ENCODE measurements at regions not wholly inside any gene's neighbourhood (a gene's known extent, or its start where the extent isn't known, plus 50 kb on each side); places are given as distances from the start of the nearest gene placed in this dataset.

DNA sequence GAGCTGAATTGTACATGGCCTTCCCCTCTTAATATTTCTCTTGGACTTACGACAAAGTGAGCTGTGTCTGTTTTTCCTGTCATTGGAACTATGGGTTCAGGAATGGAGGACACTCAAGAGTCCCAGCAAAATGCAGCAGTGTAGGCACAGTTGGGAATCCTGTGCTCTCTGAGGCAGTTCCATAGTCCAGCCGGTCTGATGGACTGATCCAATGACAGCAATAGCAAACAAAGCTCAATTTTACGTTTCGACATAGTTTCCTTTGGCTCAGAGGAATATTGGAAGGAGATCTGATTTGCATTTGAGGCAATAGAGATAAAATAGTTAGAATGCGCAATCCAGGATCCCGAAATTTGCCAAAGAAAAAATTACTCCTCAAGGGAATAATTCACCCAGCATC is 276.9 kb upstream of the CNTN3 start:
- H4K8ac ChIP-seq (replicated peaks; ENCODE audit: insufficient read length, low read depth, low read length), result no peak overlapping the region
- H2AFZ ChIP-seq (ENCODE audit: low read length), result no peak overlapping the region
- H3T11ph ChIP-seq (ENCODE audit: low read length), result no peak overlapping the region
- Mint-ChIP-seq H3K9me3 (peaks cover 0 to 3% of the 10 kb centered on the region in 2 experiments; a peak in 3 of 5 replicates), H3K27me3 (ENCODE audit: low read depth) (no peaks in the 10 kb centered on the region), H3K36me3 (ENCODE audit: insufficient read depth in 1 of 3, low read depth in 3 of 3) (no peaks in the 10 kb centered on the region; a peak in 1 of 7 replicates), H3K27ac (no peak overlapping the region), H3K4me1 (no peaks in the 10 kb centered on the region), H3K4me3 (no peak overlapping the region)
- no CpG with 5 or more reads among the region's 6 CpGs for WGBS (ENCODE audit: extremely low coverage, insufficient read length, low lambda C conversion rate)
- no peaks in the 10 kb centered on the region for H4K20me1 ChIP-seq (ENCODE audit: control insufficient read depth, insufficient read depth, insufficient read length)
- no peak overlapping the region for H4K91ac ChIP-seq (ENCODE audit: insufficient read length, low read depth, low read length)
- H3K4ac ChIP-seq (ENCODE audit: low read depth, low read length), result no peak overlapping the region
- H2BK12ac ChIP-seq (ENCODE audit: insufficient read length, low read depth, low read length), result no peak overlapping the region
- no peak overlapping the region for H3K14ac ChIP-seq (ENCODE audit: insufficient read depth, low read length)
- H3K27ac ChIP-seq (ENCODE audit: insufficient read length, low read depth, low read length), result no peak overlapping the region
- H3K4me2 ChIP-seq (ENCODE audit: insufficient read depth, insufficient read length, low read length), result no peak overlapping the region
- H2BK120ac ChIP-seq (ENCODE audit: low read depth, low read length, poor library complexity, severe bottlenecking), result no peak overlapping the region
- H3K27me3 ChIP-seq (ENCODE audit: insufficient read depth, low read length), result no peaks in the 10 kb centered on the region
- no peaks in the 10 kb centered on the region for H3K79me1 ChIP-seq (ENCODE audit: insufficient read depth, low read depth, low read length, poor library complexity, severe bottlenecking)
- TF ChIP-seq, protein P1, sequence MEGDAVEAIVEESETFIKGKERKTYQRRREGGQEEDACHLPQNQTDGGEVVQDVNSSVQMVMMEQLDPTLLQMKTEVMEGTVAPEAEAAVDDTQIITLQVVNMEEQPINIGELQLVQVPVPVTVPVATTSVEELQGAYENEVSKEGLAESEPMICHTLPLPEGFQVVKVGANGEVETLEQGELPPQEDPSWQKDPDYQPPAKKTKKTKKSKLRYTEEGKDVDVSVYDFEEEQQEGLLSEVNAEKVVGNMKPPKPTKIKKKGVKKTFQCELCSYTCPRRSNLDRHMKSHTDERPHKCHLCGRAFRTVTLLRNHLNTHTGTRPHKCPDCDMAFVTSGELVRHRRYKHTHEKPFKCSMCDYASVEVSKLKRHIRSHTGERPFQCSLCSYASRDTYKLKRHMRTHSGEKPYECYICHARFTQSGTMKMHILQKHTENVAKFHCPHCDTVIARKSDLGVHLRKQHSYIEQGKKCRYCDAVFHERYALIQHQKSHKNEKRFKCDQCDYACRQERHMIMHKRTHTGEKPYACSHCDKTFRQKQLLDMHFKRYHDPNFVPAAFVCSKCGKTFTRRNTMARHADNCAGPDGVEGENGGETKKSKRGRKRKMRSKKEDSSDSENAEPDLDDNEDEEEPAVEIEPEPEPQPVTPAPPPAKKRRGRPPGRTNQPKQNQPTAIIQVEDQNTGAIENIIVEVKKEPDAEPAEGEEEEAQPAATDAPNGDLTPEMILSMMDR (conservative IDR thresholded peaks at IDR 0.05), result no peak
- no peaks in the 10 kb centered on the region for H3K4me1 ChIP-seq (ENCODE audit: insufficient read depth, low read length)
- H2AK5ac ChIP-seq (ENCODE audit: insufficient read length, low read length), result no peak overlapping the region
- no peak overlapping the region for H2BK20ac ChIP-seq (ENCODE audit: low read depth, low read length, poor library complexity, severe bottlenecking)
- no peak overlapping the region for H2BK5ac ChIP-seq (ENCODE audit: insufficient read length, low read length)
- no peak overlapping the region for H3K18ac ChIP-seq (ENCODE audit: insufficient read length, low read depth, low read length)
- no peak overlapping the region for H3K9ac ChIP-seq (ENCODE audit: extremely low read depth, insufficient read length, low read length)
- H3K79me2 ChIP-seq (ENCODE audit: insufficient read depth, low read length), result no peaks in the 10 kb centered on the region
- no peak overlapping the region for H3K23ac ChIP-seq (ENCODE audit: insufficient read length, low read depth, low read length)
- no peak overlapping the region for H4K5ac ChIP-seq (ENCODE audit: insufficient read length, low read depth, low read length)
- no peaks in the 10 kb centered on the region for H3K23me2 ChIP-seq (ENCODE audit: insufficient read length, low read depth, low read length, poor library complexity, severe bottlenecking)
- H3K9me3 ChIP-seq (ENCODE audit: control insufficient read depth, low read depth, low read length), result no peaks in the 10 kb centered on the region
- no peak for DNase-seq
- no peak overlapping the region for H3K56ac ChIP-seq (ENCODE audit: insufficient read length, low read depth, low read length)
- no peak overlapping the region for H2BK15ac ChIP-seq (ENCODE audit: low read depth, low read length)

Data from H9 (cell line).